Pancreas (tissue), 10 donors: ENCODE measurements at regions not wholly inside any gene's neighbourhood (a gene's known extent, or its start where the extent isn't known, plus 50 kb on each side); places are given as distances from the start of the nearest gene placed in this dataset.
A peak's percentile ranks its signal among the peaks of the same experiment; 100 is the strongest.

Experiments
- ATAC-seq, 4 donors: fragments of 200-7000 bp; cut with Tn5 transposase; one replicate each; pipeline versions ENCODE4 v1.8.0 to v1.9.1; 2020; ENCODE audit warnings: mild to moderate bottlenecking in 4 of 4, moderate library complexity in 4 of 4
- DNase-seq, 6 donors: peaks; one replicate each; pipeline ENCODE4 v3.0.0-alpha.2; 2020
- FAIRE-seq: peaks from 2 replicates; lab custom pipeline; 2012; peaks lifted over from hg19 to GRCh38; lab: Jason Lieb, UNC
- H3K27ac ChIP-seq, 4 donors: fragments of 200-600 bp; sonication (generic); 1 replicate in 3 of 4; 2 replicates in 1 of 4; pipeline versions ENCODE4 v1.5.0 to v1.8.0; 2020
- H3K27me3 ChIP-seq, 4 donors: fragments of 200-600 bp; one replicate each; pipeline ENCODE4 v1.8.0; 2021
- H3K36me3 ChIP-seq, 3 donors: fragments of 200-600 bp; sonication (generic) in 1 of 3; one replicate each; pipeline versions ENCODE4 v1.5.0 to v1.8.0; 2020 to 2021
- H3K4me1 ChIP-seq, 3 donors: fragments of 200-600 bp; one replicate each; pipeline ENCODE4 v1.8.0; 2021
- H3K4me3 ChIP-seq, 4 donors: fragments of 200-600 bp; sonication (generic) in 2 of 4; one replicate each; pipeline versions ENCODE4 v1.5.0 to v1.8.0; 2020 to 2021
- H3K9me3 ChIP-seq, 4 donors: fragments of 200-600 bp; one replicate each; pipeline ENCODE4 v1.8.0; 2021
- CTCF ChIP-seq, 4 donors: fragments of 200-600 bp; sonication (generic) in 3 of 4; IDR thresholded peaks; one replicate each; pipeline versions ENCODE4 v1.5.0 to v1.8.0; 2021; ENCODE audit warnings: antibody characterized with exemption in 4 of 4
- WGBS, 2 donors: extraction: QIAGEN DNeasy Blood & Tissue Kit; methylation state at CpG; one replicate each; pipeline ENCODE4 v1.1.7; 2013; 5-methylcytosine and 5-hydroxymethylcytosine counted together
- intact Hi-C, 3 donors: fragments of 100-400 bp; cut with DNase I; formaldehyde crosslinking; loops; one replicate each; pipeline versions ENCODE4 v1.11.1 to v1.14.2; 2022
- donor health status: healthy with polysubstance abuse.
- donor health status: DM: no; HTN: no; CAD: no; lungs with moderate emphysema.
- donor health status: DM: no; HTN: no; CAD: no.
- donor health status: control.
- donor health status: control.
- donor health status: Bipolar disorder and iron deficiency.
- donor health status: DM: yes; HTN: yes; CAD: no.
- donor health status: DM: no; HTN: no; CAD: no.
- donor health status: DM: no; HTN: no; CAD: no.
- donor health status: DM: yes; HTN: yes; CAD: no.

- Histone ChIP-seq H3K4me3 (no peak overlapping the region), H3K27ac (no peak overlapping the region), H3K4me1 (peaks cover 0 to 6% (median 0%) of the 10 kb centered on the region in 3 donors), H3K9me3 (no peaks in the 10 kb centered on the region), H3K27me3 (no peaks in the 10 kb centered on the region), H3K36me3 (no peaks in the 10 kb centered on the region)
- TF ChIP-seq CTCF (IDR thresholded peaks at IDR 0.05), result no peak
- FAIRE-seq, result peak; percentile 5
- intact Hi-C loops, result no loop called here
- ATAC-seq, result no peak
- no peak for DNase-seq
Observed at GRCh38 chr2:55999231-55999630, 75.6 kb upstream of the EFEMP1 start.

GRCh38 chr2:55999790-56000189 lies 76.2 kb upstream of the EFEMP1 start:
- no peak for TF ChIP-seq CTCF (IDR thresholded peaks at IDR 0.05)
- Histone ChIP-seq H3K27me3 (no peaks in the 10 kb centered on the region), H3K4me1 (peaks cover 0 to 6% (median 0%) of the 10 kb centered on the region in 3 donors), H3K4me3 (no peak overlapping the region), H3K9me3 (no peaks in the 10 kb centered on the region), H3K36me3 (no peaks in the 10 kb centered on the region), H3K27ac (no peak overlapping the region)
- intact Hi-C loops, result no loop called here
- FAIRE-seq (no peak), DNase-seq (no peak), ATAC-seq (no peak)
- WGBS, 2 donors, result 60 to 69% methylated on average over 2 of the region's 2 CpGs

GRCh38 chr2:56001947-56002346 lies 78.4 kb upstream of the EFEMP1 start:
- no peak for FAIRE-seq
- no peak for DNase-seq
- no peaks in the 10 kb centered on the region for H3K9me3 ChIP-seq
- no peak for ATAC-seq
- H3K27ac ChIP-seq, result no peak overlapping the region
- no peak overlapping the region for H3K4me3 ChIP-seq
- no peaks in the 10 kb centered on the region for H3K27me3 ChIP-seq
- peaks cover 0 to 6% (median 0%) of the 10 kb centered on the region in 3 donors for H3K4me1 ChIP-seq
- intact Hi-C loops, result no loop called here
- no peaks in the 10 kb centered on the region for H3K36me3 ChIP-seq
- no peak for TF ChIP-seq CTCF (IDR thresholded peaks at IDR 0.05)
- 42 to 65% methylated on average over 1 of the region's 1 CpG for WGBS, 2 donors

GRCh38 chr2:56008661-56009431 lies 85.3 kb upstream of the EFEMP1 start:
- H3K27me3 ChIP-seq, result no peaks in the 10 kb centered on the region
- WGBS, 2 donors, result 45 to 51% methylated on average over 8 of the region's 8 CpGs
- H3K36me3 ChIP-seq, result no peaks in the 10 kb centered on the region
- FAIRE-seq (no peak), ATAC-seq (peak in 3 of 4 donors; percentile 64 to 86 (median 73)), DNase-seq (peak in 1 of 6 donors; percentile 27)
- TF ChIP-seq CTCF (IDR thresholded peaks at IDR 0.05), result no peak
- H3K9me3 ChIP-seq, result no peaks in the 10 kb centered on the region
- peaks cover 0 to 11% (median 5%) of the 10 kb centered on the region in 3 donors for H3K4me1 ChIP-seq
- H3K27ac ChIP-seq, result no peak overlapping the region
- H3K4me3 ChIP-seq, result no peak overlapping the region
- intact Hi-C loops, result no loop called here
